ENCODE measurements at regions not wholly inside any gene's neighbourhood (a gene's known extent, or its start where the extent isn't known, plus 50 kb on each side); places are given as distances from the start of the nearest gene placed in this dataset.
"Not testable (repeated sequence)": the region's sequence is repeated elsewhere in the genome, so short reads cannot be mapped to it uniquely, and the experiment has no call there.

GRCh38 chr6:85278466-85279035 lies 171.3 kb upstream of the NT5E start (continued):
- no peak for TF ChIP-seq GABPA (IDR thresholded peaks at IDR 0.05 in 1 of 2, conservative IDR thresholded peaks at IDR 0.05 in 1 of 2)
- TF ChIP-seq RXRA (IDR thresholded peaks at IDR 0.05), result no peak
- no peak for TF ChIP-seq ZBTB33 (IDR thresholded peaks at IDR 0.05)
- no peak for TF ChIP-seq SP1 (IDR thresholded peaks at IDR 0.05)

- 81% methylated on average over 1 of the region's 1 CpG for WGBS
- H3K4me1 ChIP-seq (ENCODE audit: control insufficient read depth in 4 of 4, insufficient read depth in 4 of 4, low read length in 3 of 4); H3K4me3 ChIP-seq (ENCODE audit: low read depth in 1 of 3, low read length in 3 of 3); H3K9me3 ChIP-seq (ENCODE audit: control insufficient read depth in 4 of 4, low read length in 3 of 4); H3K9ac ChIP-seq (ENCODE audit: low read depth in 1 of 2, low read length in 2 of 2); H3K27me3 ChIP-seq (ENCODE audit: control insufficient read depth in 4 of 4, insufficient read depth in 4 of 4, low read length in 3 of 4); H3K27ac ChIP-seq (ENCODE audit: low read depth in 1 of 2, low read length in 2 of 2); DNase-seq (ENCODE audit: low spot score); H3K36me3 ChIP-seq (ENCODE audit: control insufficient read depth in 4 of 4, insufficient read depth in 3 of 4, low read depth in 1 of 4, low read length in 3 of 4): not testable (repeated sequence)
Measured at GRCh38 chr6:85276026-85276425, 173.9 kb upstream of the NT5E start.

GRCh38 chr6:85275338-85275985 lies 174.4 kb upstream of the NT5E start:
- Histone ChIP-seq H3K27ac (ENCODE audit: low read depth in 1 of 2, low read length in 2 of 2) (no peak overlapping the region), H3K9ac (ENCODE audit: low read depth in 1 of 2, low read length in 2 of 2) (no peak overlapping the region), H3K9me3 (ENCODE audit: control insufficient read depth in 4 of 4, low read length in 3 of 4) (no peaks in the 10 kb centered on the region), H3K4me1 (ENCODE audit: control insufficient read depth in 4 of 4, insufficient read depth in 4 of 4, low read length in 3 of 4) (no peaks in the 10 kb centered on the region), H3K27me3 (ENCODE audit: control insufficient read depth in 4 of 4, insufficient read depth in 4 of 4, low read length in 3 of 4) (no peaks in the 10 kb centered on the region), H3K4me3 (ENCODE audit: low read depth in 1 of 3, low read length in 3 of 3) (no peak overlapping the region), H3K36me3 (ENCODE audit: control insufficient read depth in 4 of 4, insufficient read depth in 3 of 4, low read depth in 1 of 4, low read length in 3 of 4) (no peaks in the 10 kb centered on the region)
- no peak for DNase-seq (ENCODE audit: low spot score)
- TF ChIP-seq ZBTB33 (IDR thresholded peaks at IDR 0.05), result no peak
- TF ChIP-seq GABPA (IDR thresholded peaks at IDR 0.05 in 1 of 2, conservative IDR thresholded peaks at IDR 0.05 in 1 of 2), result no peak
- TF ChIP-seq RXRA (IDR thresholded peaks at IDR 0.05), result no peak
- TF ChIP-seq HNF4G (IDR thresholded peaks at IDR 0.05), result no peak
- TF ChIP-seq FOXA2 (IDR thresholded peaks at IDR 0.05), result no peak
- TF ChIP-seq CTCF (IDR thresholded peaks at IDR 0.05; ENCODE audit: low read depth, low read length, missing input control), result no peak
- no peak for TF ChIP-seq YY1 (IDR thresholded peaks at IDR 0.05)
- no peak for TF ChIP-seq FOXA1 (IDR thresholded peaks at IDR 0.05)
- no peak for TF ChIP-seq MAX (IDR thresholded peaks at IDR 0.05)
- TF ChIP-seq EGR1 (IDR thresholded peaks at IDR 0.05; ENCODE audit: low read depth in 2 of 2), result no peak
- TF ChIP-seq NR2F2 (IDR thresholded peaks at IDR 0.05), result no peak
- TF ChIP-seq SP1 (IDR thresholded peaks at IDR 0.05), result no peak
- no peak for TF ChIP-seq REST (IDR thresholded peaks at IDR 0.05)
- TF ChIP-seq ATF3 (IDR thresholded peaks at IDR 0.05), result no peak
- no peak for TF ChIP-seq RAD21 (IDR thresholded peaks at IDR 0.05)
- 66% methylated on average over 6 of the region's 6 CpGs for WGBS
